Endothelial cell of umbilical vein (primary cell): ENCODE measurements at regions not wholly inside any gene's neighbourhood (a gene's known extent, or its start where the extent isn't known, plus 50 kb on each side); places are given as distances from the start of the nearest gene placed in this dataset.

ENCODE experiments used
- BruUV-seq: library from RNA; stranded (reverse); fragments of 400-500 nt; replicated peaks from 2 replicates; lab custom pipeline; 2021; lab: Mats Ljungman, UMichigan
- CTCF ChIA-PET: fragments of 300-600, 350-600 bp; sonication (Branson Sonifier 250); formaldehyde crosslinking; loops from one replicate; lab custom pipeline; 2021; ENCODE audit warnings: antibody characterized with exemption, inconsistent platforms; lab: Charles Lee
- POLR2A ChIA-PET: fragments of 300-600, 350-600 bp; sonication (Branson Sonifier 250); formaldehyde crosslinking; loops from one replicate; lab custom pipeline; 2021; ENCODE audit warnings: antibody characterized with exemption, inconsistent platforms; lab: Charles Lee
- DNase-seq: peaks from one replicate; pipeline ENCODE4 v3.0.0-alpha.2; 2011; ENCODE audit warnings: low read depth, low spot score
- FAIRE-seq: peaks from 2 replicates; lab custom pipeline; 2011; peaks lifted over from hg19 to GRCh38; lab: Jason Lieb, UNC
- H2AFZ ChIP-seq: 2 replicates; pipeline ENCODE4 v1.6.0; 2012; ENCODE audit warnings: low read depth, low read length, control low read depth, inconsistent platforms
- H3K27ac ChIP-seq: 2 replicates; pipeline ENCODE4 v1.5.1; 2011; ENCODE audit warnings: low read depth, mild to moderate bottlenecking, control low read depth, low read length, moderate library complexity; ENCODE audit not compliant: insufficient read depth
- H3K27me3 ChIP-seq, 2 experiments: 2 replicates each; pipeline versions ENCODE4 v1.6.0 to v1.6.1; 2011; ENCODE audit warnings: low read length in 2 of 2, mixed read lengths in 1 of 2; ENCODE audit not compliant: control insufficient read depth in 2 of 2, insufficient read depth in 2 of 2
- H3K36me3 ChIP-seq, 2 experiments: 2 replicates in 1 of 2; 3 replicates in 1 of 2; pipeline ENCODE4 v1.5.1; 2011; ENCODE audit warnings: low read length in 2 of 2, mild to moderate bottlenecking in 1 of 2, moderate library complexity in 1 of 2; ENCODE audit not compliant: control insufficient read depth in 2 of 2, insufficient read depth in 2 of 2; ENCODE audit errors: extremely low read depth in 1 of 2
- H3K4me1 ChIP-seq: 3 replicates; pipeline ENCODE4 v1.5.1; 2011; ENCODE audit warnings: mild to moderate bottlenecking, low read length; ENCODE audit not compliant: control insufficient read depth, insufficient read depth; ENCODE audit errors: extremely low read depth
- H3K4me2 ChIP-seq: 2 replicates; pipeline ENCODE4 v1.6.1; 2011; ENCODE audit warnings: low read length, control low read depth, mixed read lengths; ENCODE audit not compliant: insufficient read depth
- H3K4me3 ChIP-seq, 3 experiments: fragments of 200-600 bp in 1 of 3; sonication (generic), shearing (Covaris generic) in 1 of 3; replicated peaks in 1 of 3; 2 replicates each; pipeline ENCODE4 v1.5.1; 2011 to 2016; ENCODE audit warnings: control low read depth in 3 of 3, low read length in 3 of 3, mild to moderate bottlenecking in 2 of 3, inconsistent platforms in 1 of 3, low read depth in 1 of 3, moderate library complexity in 1 of 3; ENCODE audit not compliant: insufficient read depth in 1 of 3
- H3K79me2 ChIP-seq: 2 replicates; pipeline ENCODE4 v1.6.0; 2012; ENCODE audit warnings: low read length, inconsistent platforms; ENCODE audit not compliant: control insufficient read depth, insufficient read depth
- H3K9ac ChIP-seq: replicated peaks from 2 replicates; pipeline ENCODE3; 2011; ENCODE audit warnings: low read length, control low read depth; ENCODE audit not compliant: insufficient read depth; ENCODE audit errors: extremely low read depth
- H3K9me1 ChIP-seq: replicated peaks from 3 replicates; pipeline ENCODE4 v1.6.0; 2011; ENCODE audit warnings: mild to moderate bottlenecking, low read length; ENCODE audit not compliant: control insufficient read depth, insufficient read depth; ENCODE audit errors: extremely low read depth
- H3K9me3 ChIP-seq: replicated peaks from 2 replicates; pipeline ENCODE4 v1.5.1; 2012; ENCODE audit warnings: low read length, inconsistent platforms; ENCODE audit not compliant: control insufficient read depth, insufficient read depth
- H4K20me1 ChIP-seq: replicated peaks from 2 replicates; pipeline ENCODE3; 2011; ENCODE audit warnings: mild to moderate bottlenecking, low read length; ENCODE audit not compliant: control insufficient read depth, insufficient read depth; ENCODE audit errors: extremely low read depth
- CTCF ChIP-seq, 2 donors: IDR thresholded peaks; 1 replicate in 1 of 2; 2 replicates in 1 of 2; pipeline ENCODE4 v1.5.1; 2011; ENCODE audit warnings: low read length in 2 of 2, mild to moderate bottlenecking in 2 of 2, moderate library complexity in 2 of 2, control low read depth in 1 of 2, inconsistent platforms in 1 of 2, low read depth in 1 of 2; ENCODE audit not compliant: insufficient read depth in 1 of 2; ENCODE audit errors: extremely low read depth in 1 of 2
- EZH2 ChIP-seq: IDR thresholded peaks from 2 replicates; pipeline ENCODE4 v1.6.1; 2012; ENCODE audit warnings: borderline replicate concordance, low read depth, mild to moderate bottlenecking, moderate library complexity, low read length, inconsistent platforms; ENCODE audit not compliant: severe bottlenecking
- FOS ChIP-seq: IDR thresholded peaks from 2 replicates; pipeline ENCODE4 v1.6.1; 2011; ENCODE audit warnings: mild to moderate bottlenecking, low read length, moderate library complexity, borderline replicate concordance; ENCODE audit not compliant: insufficient read depth
- GATA2 ChIP-seq: IDR thresholded peaks from 2 replicates; pipeline ENCODE4 v1.7.0; 2011; ENCODE audit warnings: low read depth, mild to moderate bottlenecking, moderate library complexity, mixed read lengths, low read length; ENCODE audit not compliant: insufficient read length, insufficient read depth
- JUN ChIP-seq: IDR thresholded peaks from 2 replicates; pipeline ENCODE4 v1.6.1; 2011; ENCODE audit warnings: borderline replicate concordance, low read depth; ENCODE audit not compliant: insufficient read length, insufficient read depth
- MAX ChIP-seq: IDR thresholded peaks from 2 replicates; pipeline ENCODE4 v1.6.1; 2011; ENCODE audit not compliant: insufficient read depth, insufficient read length
- MYC ChIP-seq: IDR thresholded peaks from one replicate; pipeline ENCODE4 v1.6.1; 2011; ENCODE audit warnings: mild to moderate bottlenecking, low read depth, low read length
- POLR2A ChIP-seq: IDR thresholded peaks from 2 replicates; pipeline ENCODE4 v1.6.1; 2012; ENCODE audit warnings: low read depth, mild to moderate bottlenecking, control low read depth, low read length
- POLR2AphosphoS5 ChIP-seq: IDR thresholded peaks from 2 replicates; pipeline ENCODE4 v1.6.1; 2012; ENCODE audit warnings: low read depth, mild to moderate bottlenecking, control low read depth, low read length, moderate library complexity; ENCODE audit not compliant: insufficient read depth
- dilution Hi-C: fragments of 300-500 bp; cut with MboI; formaldehyde crosslinking; loops from one replicate; pipeline ENCODE4 v1.15.0; 2019; ENCODE audit warnings: low sequenced_read_pairs; ENCODE audit not compliant: extremely low pct_ligation_motif_present
- intact Hi-C: fragments of 100-400 bp; cut with micrococcal nuclease; formaldehyde crosslinking; loops from one replicate; pipeline ENCODE4 v1.10.0; 2022

GRCh38 chrX:87941841-87942240 is 424.2 kb downstream of the KLHL4 start:
- Histone ChIP-seq H3K4me3 (no peak overlapping the region), H3K9ac (no peak overlapping the region), H3K4me1 (no peaks in the 10 kb centered on the region), H3K79me2 (no peaks in the 10 kb centered on the region), H3K27me3 (no peaks in the 10 kb centered on the region), H3K27ac (no peak overlapping the region), H3K36me3 (no peaks in the 10 kb centered on the region), H2AFZ (no peak overlapping the region), H3K4me2 (no peak overlapping the region), H3K9me3 (no peaks in the 10 kb centered on the region), H3K9me1 (no peaks in the 10 kb centered on the region), H4K20me1 (no peaks in the 10 kb centered on the region)
- dilution Hi-C loops (no loop called here), intact Hi-C loops (no loop called here)
- DNase-seq (no peak), FAIRE-seq (no peak)
- TF ChIP-seq CTCF (IDR thresholded peaks at IDR 0.05; ENCODE audit: extremely low read depth in 1 of 2, insufficient read depth in 1 of 2, low read depth in 1 of 2, low read length in 2 of 2) (no peak), FOS (no peak), JUN (no peak), GATA2 (no peak), EZH2 (no peak), POLR2AphosphoS5 (no peak), MAX (no peak), POLR2A (no peak), MYC (no peak)
- POLR2A ChIA-PET = no interaction called here
- CTCF ChIA-PET = no interaction called here
- no TSS peak for BruUV-seq
